GM21619 (cell line): ENCODE measurements at regions not wholly inside any gene's neighbourhood (a gene's known extent, or its start where the extent isn't known, plus 50 kb on each side); places are given as distances from the start of the nearest gene placed in this dataset.

Experiments
- ATAC-seq: cut with Tn5 transposase; IDR thresholded peaks from one replicate; pipeline ENCODE4 v1.9.1; 2021; ENCODE audit not compliant: unreplicated experiment

GRCh38 chr5:110343616-110344015 lies 382.9 kb downstream of the TMEM232 start:
- ATAC-seq, result no peak

- no peak for ATAC-seq
Observed at GRCh38 chr5:110345623-110346022, 380.8 kb downstream of the TMEM232 start.

- no peak for ATAC-seq
Observed at GRCh38 chr5:110346893-110347358, 379.5 kb downstream of the TMEM232 start.

GRCh38 chr5:110347781-110348180 lies 378.7 kb downstream of the TMEM232 start:
- no peak for ATAC-seq

GRCh38 chr5:110351430-110351829 lies 375.0 kb downstream of the TMEM232 start:
- ATAC-seq, result no peak

- no peak for ATAC-seq
Observed at GRCh38 chr5:110354311-110354710, 372.2 kb downstream of the TMEM232 start.

- ATAC-seq, result no peak
Observed at GRCh38 chr5:110354915-110355644, 371.4 kb downstream of the TMEM232 start.

GRCh38 chr5:110356677-110357076 lies 369.8 kb downstream of the TMEM232 start:
- ATAC-seq, result no peak

GRCh38 chr5:110359221-110359620 lies 367.2 kb downstream of the TMEM232 start:
- no peak for ATAC-seq

- ATAC-seq, result no peak
Observed at GRCh38 chr5:110361471-110361870, 365.0 kb downstream of the TMEM232 start.

GRCh38 chr5:110362261-110362660 lies 364.2 kb downstream of the TMEM232 start:
- no peak for ATAC-seq

- ATAC-seq, result no peak
Observed at GRCh38 chr5:110366716-110367115, 359.8 kb downstream of the TMEM232 start.
